H1 (cell line): ENCODE measurements at regions not wholly inside any gene's neighbourhood (a gene's known extent, or its start where the extent isn't known, plus 50 kb on each side); places are given as distances from the start of the nearest gene placed in this dataset.

Experiments
- POLR2A ChIP-seq, 2 experiments: IDR thresholded peaks; 1 replicate in 1 of 2; 2 replicates in 1 of 2; pipeline ENCODE4 v1.6.1; 2011; ENCODE audit warnings: low read depth in 2 of 2, low read length in 2 of 2, mild to moderate bottlenecking in 2 of 2; ENCODE audit errors: control extremely low read depth in 1 of 2
- SP1 ChIP-seq: IDR thresholded peaks from 2 replicates; pipeline ENCODE4 v1.6.1; 2011; ENCODE audit warnings: low read depth, low read length
- TF ChIP-seq, protein P1 (sequence below), 3 experiments: IDR thresholded peaks; 1 replicate in 2 of 3; 2 replicates in 1 of 3; pipeline versions ENCODE4 v1.5.1 to v1.6.1; 2011; ENCODE audit warnings: low read length in 3 of 3, mild to moderate bottlenecking in 3 of 3, inconsistent platforms in 2 of 3, low read depth in 1 of 3, moderate library complexity in 1 of 3; ENCODE audit not compliant: insufficient read depth in 1 of 3; ENCODE audit errors: control extremely low read depth in 1 of 3

DNA sequence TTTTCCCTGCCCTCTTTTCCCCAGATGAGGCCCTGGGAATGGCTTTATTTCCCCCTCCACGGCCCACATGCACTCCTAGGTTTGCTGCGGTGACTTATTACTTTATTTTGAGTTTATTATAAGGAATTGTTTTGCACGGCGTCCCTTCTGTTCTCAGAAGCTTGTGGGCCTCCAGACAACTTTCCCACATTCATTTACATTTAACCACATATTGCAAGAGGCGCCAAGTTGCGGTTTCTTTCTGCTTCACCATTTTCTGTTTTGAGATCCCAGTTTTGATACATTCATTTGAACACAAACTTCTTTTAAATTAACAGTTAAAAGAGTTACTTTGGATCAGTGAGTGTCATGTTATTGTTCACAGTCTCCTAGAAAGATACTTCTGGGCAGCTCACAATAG lies 532.5 kb upstream of the MGMT start:
- TF ChIP-seq POLR2A (IDR thresholded peaks at IDR 0.05; ENCODE audit: control extremely low read depth in 1 of 2, low read depth in 2 of 2, low read length in 2 of 2) (no peak), SP1 (no peak)
- TF ChIP-seq, protein P1, sequence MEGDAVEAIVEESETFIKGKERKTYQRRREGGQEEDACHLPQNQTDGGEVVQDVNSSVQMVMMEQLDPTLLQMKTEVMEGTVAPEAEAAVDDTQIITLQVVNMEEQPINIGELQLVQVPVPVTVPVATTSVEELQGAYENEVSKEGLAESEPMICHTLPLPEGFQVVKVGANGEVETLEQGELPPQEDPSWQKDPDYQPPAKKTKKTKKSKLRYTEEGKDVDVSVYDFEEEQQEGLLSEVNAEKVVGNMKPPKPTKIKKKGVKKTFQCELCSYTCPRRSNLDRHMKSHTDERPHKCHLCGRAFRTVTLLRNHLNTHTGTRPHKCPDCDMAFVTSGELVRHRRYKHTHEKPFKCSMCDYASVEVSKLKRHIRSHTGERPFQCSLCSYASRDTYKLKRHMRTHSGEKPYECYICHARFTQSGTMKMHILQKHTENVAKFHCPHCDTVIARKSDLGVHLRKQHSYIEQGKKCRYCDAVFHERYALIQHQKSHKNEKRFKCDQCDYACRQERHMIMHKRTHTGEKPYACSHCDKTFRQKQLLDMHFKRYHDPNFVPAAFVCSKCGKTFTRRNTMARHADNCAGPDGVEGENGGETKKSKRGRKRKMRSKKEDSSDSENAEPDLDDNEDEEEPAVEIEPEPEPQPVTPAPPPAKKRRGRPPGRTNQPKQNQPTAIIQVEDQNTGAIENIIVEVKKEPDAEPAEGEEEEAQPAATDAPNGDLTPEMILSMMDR (IDR thresholded peaks at IDR 0.05; ENCODE audit: control extremely low read depth in 1 of 3, insufficient read depth in 1 of 3, low read depth in 1 of 3, low read length in 3 of 3), result no peak
